ENCODE measurements at regions not wholly inside any gene's neighbourhood (a gene's known extent, or its start where the extent isn't known, plus 50 kb on each side); places are given as distances from the start of the nearest gene placed in this dataset.

DNA sequence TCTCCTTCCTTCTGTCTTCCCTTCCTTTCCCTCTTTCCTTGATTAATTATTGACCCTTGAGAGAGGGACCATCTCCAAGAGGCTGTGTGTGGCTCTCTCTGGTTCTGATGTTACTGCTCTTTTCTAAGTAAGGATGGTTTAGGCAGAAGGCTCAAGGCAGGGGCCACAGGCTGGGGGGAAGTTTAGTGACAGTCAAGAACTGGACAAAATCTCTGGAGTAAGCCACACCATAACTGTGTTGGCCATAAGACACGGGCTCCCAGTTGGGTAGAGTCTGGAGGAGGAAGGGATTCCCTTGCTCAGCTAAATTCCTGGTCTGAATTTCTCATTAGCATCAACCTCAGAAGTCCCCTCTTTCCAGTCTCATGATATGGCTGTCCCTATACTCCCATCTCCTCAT is 74.7 kb downstream of the BUD13 start:
- TF ChIP-seq, protein P1, sequence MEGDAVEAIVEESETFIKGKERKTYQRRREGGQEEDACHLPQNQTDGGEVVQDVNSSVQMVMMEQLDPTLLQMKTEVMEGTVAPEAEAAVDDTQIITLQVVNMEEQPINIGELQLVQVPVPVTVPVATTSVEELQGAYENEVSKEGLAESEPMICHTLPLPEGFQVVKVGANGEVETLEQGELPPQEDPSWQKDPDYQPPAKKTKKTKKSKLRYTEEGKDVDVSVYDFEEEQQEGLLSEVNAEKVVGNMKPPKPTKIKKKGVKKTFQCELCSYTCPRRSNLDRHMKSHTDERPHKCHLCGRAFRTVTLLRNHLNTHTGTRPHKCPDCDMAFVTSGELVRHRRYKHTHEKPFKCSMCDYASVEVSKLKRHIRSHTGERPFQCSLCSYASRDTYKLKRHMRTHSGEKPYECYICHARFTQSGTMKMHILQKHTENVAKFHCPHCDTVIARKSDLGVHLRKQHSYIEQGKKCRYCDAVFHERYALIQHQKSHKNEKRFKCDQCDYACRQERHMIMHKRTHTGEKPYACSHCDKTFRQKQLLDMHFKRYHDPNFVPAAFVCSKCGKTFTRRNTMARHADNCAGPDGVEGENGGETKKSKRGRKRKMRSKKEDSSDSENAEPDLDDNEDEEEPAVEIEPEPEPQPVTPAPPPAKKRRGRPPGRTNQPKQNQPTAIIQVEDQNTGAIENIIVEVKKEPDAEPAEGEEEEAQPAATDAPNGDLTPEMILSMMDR (IDR thresholded peaks at IDR 0.05): no peak
- no peak for TF ChIP-seq POLR2A (IDR thresholded peaks at IDR 0.05)
- H3K9me3 ChIP-seq: no peaks in the 10 kb centered on the region
- H3K36me3 ChIP-seq: no peaks in the 10 kb centered on the region
- no peak overlapping the region for H3K4me3 ChIP-seq
- no peak overlapping the region for H3K27ac ChIP-seq
- no peaks in the 10 kb centered on the region for H3K4me1 ChIP-seq
- no peaks in the 10 kb centered on the region for H3K27me3 ChIP-seq
- DNase-seq: peak in 1 of 3 donors; percentile 8

DNA sequence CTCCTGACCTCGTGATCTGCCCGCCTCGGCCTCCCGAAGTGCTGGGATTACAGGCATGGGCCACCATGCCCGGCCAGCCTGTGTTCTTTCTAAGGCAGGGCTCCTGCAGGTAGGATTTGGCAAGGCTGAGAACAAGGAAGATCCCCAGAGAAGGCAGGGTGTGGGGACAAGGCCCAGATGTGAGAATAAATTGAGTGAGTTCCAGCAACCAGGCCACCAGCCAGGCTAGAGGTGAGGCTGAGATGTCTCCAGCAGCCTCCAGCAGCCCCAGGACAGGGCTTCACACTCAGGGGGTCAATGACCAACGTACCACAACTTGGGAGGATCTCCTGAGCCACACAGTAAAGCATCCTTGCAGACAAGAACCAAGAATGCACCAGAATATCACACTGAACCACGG is 75.1 kb downstream of the BUD13 start:
- Histone ChIP-seq H3K27ac (no peak overlapping the region), H3K9me3 (no peaks in the 10 kb centered on the region), H3K27me3 (no peaks in the 10 kb centered on the region), H3K36me3 (no peaks in the 10 kb centered on the region), H3K4me1 (no peaks in the 10 kb centered on the region), H3K4me3 (no peak overlapping the region)
- no peak for TF ChIP-seq POLR2A (IDR thresholded peaks at IDR 0.05)
- TF ChIP-seq, protein P1 (IDR thresholded peaks at IDR 0.05): no peak
- DNase-seq: peak in 2 of 3 donors; percentile 15 to 28

DNA sequence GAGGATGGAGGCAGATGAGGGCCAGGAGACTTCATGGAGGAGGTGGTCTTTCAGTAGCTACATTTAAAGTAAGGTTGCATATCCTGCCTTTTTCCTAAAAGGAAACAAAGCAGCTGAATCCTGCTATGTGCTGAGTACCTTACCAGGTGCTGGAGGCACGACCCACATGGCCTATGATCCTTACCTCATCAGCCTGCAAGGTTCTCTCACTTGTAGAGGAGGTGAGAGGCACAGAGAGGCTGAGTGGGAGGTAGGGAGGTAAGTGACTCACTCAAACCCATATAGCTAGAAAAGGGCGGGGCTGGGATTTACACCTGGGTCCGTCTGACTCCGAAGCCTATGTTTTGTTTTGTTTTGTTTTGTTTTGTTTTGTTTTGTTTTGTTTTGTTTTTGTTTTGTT is 75.8 kb downstream of the BUD13 start:
- DNase-seq: peak in 2 of 3 donors; percentile 24 to 40
- H3K27ac ChIP-seq: no peak overlapping the region
- H3K4me3 ChIP-seq: no peak overlapping the region
- H3K9me3 ChIP-seq: no peaks in the 10 kb centered on the region
- TF ChIP-seq, protein P1 (IDR thresholded peaks at IDR 0.05): no peak
- TF ChIP-seq POLR2A (IDR thresholded peaks at IDR 0.05): no peak
- no peaks in the 10 kb centered on the region for H3K4me1 ChIP-seq
- H3K36me3 ChIP-seq: no peaks in the 10 kb centered on the region
- H3K27me3 ChIP-seq: no peaks in the 10 kb centered on the region

DNA sequence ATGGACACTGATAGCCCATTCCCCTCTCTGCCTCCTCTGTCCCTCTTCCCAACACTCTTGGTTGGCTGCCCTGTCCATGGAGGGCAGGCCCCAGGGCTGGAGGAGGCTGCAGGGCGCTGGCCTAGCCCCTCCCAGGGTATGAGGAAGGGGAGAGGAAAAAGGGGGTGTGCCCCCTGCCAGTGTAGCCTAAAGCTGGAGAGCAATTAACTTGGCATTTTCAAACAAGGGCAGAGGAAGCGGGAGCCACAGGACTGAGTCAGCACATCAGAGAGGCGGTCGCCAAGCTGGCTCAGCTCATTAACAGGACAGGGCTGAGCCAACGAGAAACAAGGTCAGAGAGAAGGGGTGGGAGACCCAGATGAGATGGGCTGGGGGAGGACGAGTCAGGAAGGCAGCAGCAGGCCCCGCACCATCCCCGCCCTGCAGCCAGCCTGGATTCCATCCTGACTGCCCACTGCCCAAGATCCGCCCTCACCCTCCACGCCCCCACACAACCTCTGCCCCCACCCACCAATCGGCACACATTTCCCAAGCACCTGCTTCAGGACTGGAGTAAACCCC is 76.3 kb downstream of the BUD13 start:
- TF ChIP-seq, protein P1 (IDR thresholded peaks at IDR 0.05): no peak
- TF ChIP-seq POLR2A (IDR thresholded peaks at IDR 0.05): no peak
- no peaks in the 10 kb centered on the region for H3K9me3 ChIP-seq
- no peak overlapping the region for H3K27ac ChIP-seq
- H3K4me1 ChIP-seq: no peaks in the 10 kb centered on the region
- no peaks in the 10 kb centered on the region for H3K36me3 ChIP-seq
- H3K4me3 ChIP-seq: no peak overlapping the region
- H3K27me3 ChIP-seq: no peaks in the 10 kb centered on the region
- DNase-seq: peak in 2 of 3 donors; percentile 26 to 39

DNA sequence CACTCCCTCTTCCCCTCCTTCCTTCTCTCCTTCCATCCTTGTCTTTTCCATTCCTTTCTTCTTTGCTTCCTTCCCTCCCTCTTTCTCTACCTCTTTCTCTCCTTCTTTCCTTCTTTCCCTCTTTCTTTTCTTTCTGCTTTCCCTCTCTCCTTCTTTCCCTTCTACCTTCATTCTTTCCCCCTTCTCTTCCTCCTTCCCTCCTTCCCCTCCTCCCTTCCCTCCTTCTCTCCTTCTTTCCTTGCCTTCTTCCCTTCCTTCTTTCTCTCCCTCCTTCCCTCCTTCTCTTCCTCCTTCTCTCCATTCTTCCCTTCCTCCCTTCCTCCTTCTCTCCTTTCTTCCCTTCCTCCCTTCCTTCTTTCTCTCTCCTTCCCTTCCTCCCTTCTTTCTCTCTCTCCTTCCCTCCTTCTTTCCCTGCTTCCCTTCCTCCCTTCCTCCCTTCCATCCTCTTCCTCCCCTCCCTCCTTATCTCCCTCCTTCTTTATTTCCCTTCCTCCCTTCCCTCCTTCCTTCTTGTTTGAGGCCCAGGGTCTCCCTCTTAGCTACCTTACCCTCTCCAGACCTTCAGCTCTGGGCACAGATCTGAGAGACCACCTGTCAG is 77.0 kb downstream of the BUD13 start:
- no peak overlapping the region for H3K27ac ChIP-seq
- TF ChIP-seq, protein P1 (IDR thresholded peaks at IDR 0.05): no peak
- H3K27me3 ChIP-seq: no peaks in the 10 kb centered on the region
- no peaks in the 10 kb centered on the region for H3K4me1 ChIP-seq
- H3K4me3 ChIP-seq: no peak overlapping the region
- DNase-seq: no peak
- H3K9me3 ChIP-seq: no peaks in the 10 kb centered on the region
- H3K36me3 ChIP-seq: no peaks in the 10 kb centered on the region
